DOHH2 (cell line): ENCODE measurements at regions not wholly inside any gene's neighbourhood (a gene's known extent, or its start where the extent isn't known, plus 50 kb on each side); places are given as distances from the start of the nearest gene placed in this dataset.

Experiments
- CTCF ChIP-seq: fragments of 200-600 bp; sonication (generic); IDR thresholded peaks from one replicate; pipeline ENCODE4 v1.5.1; 2014; ENCODE audit warnings: antibody characterized with exemption, mild to moderate bottlenecking, low read depth, low read length; ENCODE audit not compliant: poor library complexity, severe bottlenecking
- EZH2phosphoT487 ChIP-seq: fragments of 200-600 bp; sonication (generic); IDR thresholded peaks from 2 replicates; pipeline ENCODE4 v1.6.1; 2017; ENCODE audit warnings: borderline replicate concordance, mild to moderate bottlenecking, antibody characterized with exemption, low read length, moderate library complexity, mixed read lengths

- TF ChIP-seq CTCF, result no peak
- TF ChIP-seq EZH2phosphoT487, result no peak
These were observed 188.4 kb upstream of the SYNPR start for GRCh38 chr3:63089751-63090132.
